Neutrophil (primary cell): ENCODE measurements at regions not wholly inside any gene's neighbourhood (a gene's known extent, or its start where the extent isn't known, plus 50 kb on each side); places are given as distances from the start of the nearest gene placed in this dataset.
A peak's percentile ranks its signal among the peaks of the same experiment; 100 is the strongest.

Source experiments
- H3K27ac ChIP-seq: fragments of 200-600 bp; sonication (generic); 2 replicates; pipeline ENCODE4 v1.5.1; 2016; ENCODE audit warnings: mild to moderate bottlenecking, moderate library complexity
- H3K27me3 ChIP-seq: fragments of 200-600 bp; sonication (generic); 2 replicates; pipeline ENCODE4 v1.6.0; 2016; ENCODE audit warnings: mild to moderate bottlenecking
- H3K36me3 ChIP-seq: fragments of 200-600 bp; sonication (generic); 2 replicates; pipeline ENCODE4 v1.5.1; 2017
- H3K4me1 ChIP-seq, 2 experiments: fragments of 200-600 bp in 1 of 2; sonication (generic) in 1 of 2; 1 replicate in 1 of 2; 2 replicates in 1 of 2; pipeline versions ENCODE4 v1.5.1 to v1.6.1; 2013 to 2016; ENCODE audit warnings: low read depth in 1 of 2, low read length in 1 of 2, mild to moderate bottlenecking in 1 of 2, moderate library complexity in 1 of 2; ENCODE audit not compliant: control insufficient read depth in 1 of 2, insufficient read depth in 1 of 2
- H3K4me3 ChIP-seq, 2 experiments: fragments of 200-600 bp in 1 of 2; sonication (generic) in 1 of 2; 1 replicate in 1 of 2; 2 replicates in 1 of 2; pipeline ENCODE4 v1.5.1; 2013 to 2016; ENCODE audit warnings: low read depth in 1 of 2, low read length in 1 of 2, mild to moderate bottlenecking in 1 of 2, moderate library complexity in 1 of 2
- H3K9me3 ChIP-seq: fragments of 200-600 bp; sonication (generic); 2 replicates; pipeline ENCODE4 v1.5.1; 2016
- CTCF ChIP-seq: fragments of 200-600 bp; sonication (generic); IDR thresholded peaks from 2 replicates; pipeline ENCODE4 v1.5.1; 2016; ENCODE audit warnings: antibody characterized with exemption

- peaks cover 6 to 10% of the 10 kb centered on the region in 2 experiments for H3K4me1 ChIP-seq
- H3K36me3 ChIP-seq = no peaks in the 10 kb centered on the region
- H3K4me3 ChIP-seq = no peak overlapping the region
- H3K27ac ChIP-seq = no peak overlapping the region
- no peaks in the 10 kb centered on the region for H3K27me3 ChIP-seq
- no peak for TF ChIP-seq CTCF
- H3K9me3 ChIP-seq = no peaks in the 10 kb centered on the region
Observed at GRCh38 chr4:22901631-22902030, 208.9 kb downstream of the GBA3 start.

GRCh38 chr4:22900876-22901275 lies 208.1 kb downstream of the GBA3 start:
- no peak for TF ChIP-seq CTCF
- H3K27me3 ChIP-seq = no peaks in the 10 kb centered on the region
- no peak overlapping the region for H3K27ac ChIP-seq
- H3K4me3 ChIP-seq = no peak overlapping the region
- H3K9me3 ChIP-seq = no peaks in the 10 kb centered on the region
- no peaks in the 10 kb centered on the region for H3K36me3 ChIP-seq
- H3K4me1 ChIP-seq = peaks cover 6 to 10% of the 10 kb centered on the region in 2 experiments

- Histone ChIP-seq H3K27me3 (no peaks in the 10 kb centered on the region), H3K4me3 (no peak overlapping the region), H3K36me3 (no peaks in the 10 kb centered on the region), H3K27ac (no peak overlapping the region), H3K4me1 (peaks cover 6 to 10% of the 10 kb centered on the region in 2 experiments), H3K9me3 (no peaks in the 10 kb centered on the region)
- peak; percentile 31 for TF ChIP-seq CTCF
Observed at GRCh38 chr4:22897520-22898108, 204.9 kb downstream of the GBA3 start.

GRCh38 chr4:22895482-22895881 lies 202.7 kb downstream of the GBA3 start:
- no peak overlapping the region for H3K4me3 ChIP-seq
- H3K27me3 ChIP-seq = no peaks in the 10 kb centered on the region
- no peaks in the 10 kb centered on the region for H3K9me3 ChIP-seq
- TF ChIP-seq CTCF = no peak
- H3K27ac ChIP-seq = no peak overlapping the region
- no peaks in the 10 kb centered on the region for H3K36me3 ChIP-seq
- H3K4me1 ChIP-seq = peaks cover 6 to 10% of the 10 kb centered on the region in 2 experiments

GRCh38 chr4:22884157-22884556 lies 191.4 kb downstream of the GBA3 start:
- TF ChIP-seq CTCF = no peak
- no peaks in the 10 kb centered on the region for H3K4me1 ChIP-seq
- no peak overlapping the region for H3K4me3 ChIP-seq

More at GRCh38 chr4:22884157-22884556, 191.4 kb downstream of the GBA3 start:
- Histone ChIP-seq H3K9me3 (no peaks in the 10 kb centered on the region), H3K27ac (no peak overlapping the region), H3K36me3 (no peaks in the 10 kb centered on the region), H3K27me3 (no peaks in the 10 kb centered on the region)
